IPS-NIHi7 (cell line): ENCODE measurements at regions not wholly inside any gene's neighbourhood (a gene's known extent, or its start where the extent isn't known, plus 50 kb on each side); places are given as distances from the start of the nearest gene placed in this dataset.

ENCODE experiments used
- DNase-seq: peaks from one replicate; pipeline ENCODE4 v3.0.0; 2012; ENCODE audit warnings: mixed read lengths; ENCODE audit errors: extremely low spot score

- DNase-seq = no peak
Observed at GRCh38 chr5:115072266-115073064, 97.2 kb downstream of the TRIM36 start.

- no peak for DNase-seq
Observed at GRCh38 chr5:115070737-115071136, 99.0 kb downstream of the TRIM36 start.

GRCh38 chr5:115069087-115069968 lies 100.4 kb downstream of the TRIM36 start:
- peak; percentile 71 for DNase-seq

- DNase-seq = no peak
Observed at GRCh38 chr5:115068239-115069086, 101.2 kb downstream of the TRIM36 start.

GRCh38 chr5:115064380-115064779 lies 105.3 kb downstream of the TRIM36 start:
- no peak for DNase-seq

GRCh38 chr5:115054387-115054951 lies 115.2 kb downstream of the TRIM36 start:
- DNase-seq = no peak

GRCh38 chr5:115052948-115053347 lies 116.8 kb downstream of the TRIM36 start:
- no peak for DNase-seq

- DNase-seq = no peak
Observed at GRCh38 chr5:115050866-115051265, 118.8 kb downstream of the TRIM36 start.

GRCh38 chr5:115033861-115034260 lies 135.8 kb downstream of the TRIM36 start:
- DNase-seq = peak; percentile 72

- peak; percentile 32 for DNase-seq
Observed at GRCh38 chr5:115028557-115028956, 141.2 kb downstream of the TRIM36 start.

- no peak for DNase-seq
Observed at GRCh38 chr5:115024922-115025321, 144.8 kb downstream of the TRIM36 start.

GRCh38 chr5:115022303-115022702 lies 147.4 kb downstream of the TRIM36 start:
- DNase-seq = no peak

GRCh38 chr5:115016646-115017045 lies 153.1 kb downstream of the TRIM36 start:
- no peak for DNase-seq

- no peak for DNase-seq
Observed at GRCh38 chr5:114999176-114999575, 170.5 kb downstream of the TRIM36 start.

GRCh38 chr5:114989512-114989911 lies 180.2 kb downstream of the TRIM36 start:
- DNase-seq = no peak

GRCh38 chr5:114988096-114988495 lies 181.6 kb downstream of the TRIM36 start:
- no peak for DNase-seq

- no peak for DNase-seq
Observed at GRCh38 chr5:114984796-114985195, 184.9 kb downstream of the TRIM36 start.

- no peak for DNase-seq
Observed at GRCh38 chr5:114981111-114981510, 188.6 kb downstream of the TRIM36 start.

GRCh38 chr5:114977979-114978573 lies 191.6 kb downstream of the TRIM36 start:
- no peak for DNase-seq

GRCh38 chr5:114969482-114969881 lies 200.2 kb downstream of the TRIM36 start:
- DNase-seq = no peak

- no peak for DNase-seq
Observed at GRCh38 chr5:114957384-114957783, 212.3 kb downstream of the TRIM36 start.
